Activated naive CD8-positive, alpha-beta T cell treated with anti-CD3 and anti-CD28 coated beads for 36 hours (primary cell): ENCODE measurements at regions not wholly inside any gene's neighbourhood (a gene's known extent, or its start where the extent isn't known, plus 50 kb on each side); places are given as distances from the start of the nearest gene placed in this dataset.
A peak's percentile ranks its signal among the peaks of the same experiment; 100 is the strongest.

Experiments used
- DNase-seq: peaks from one replicate; pipeline ENCODE4 v3.0.0; 2021
- H3K27ac Mint-ChIP-seq: one replicate; pipeline ENCODE4 v1.8.0; 2022; ENCODE audit warnings: mild to moderate bottlenecking, moderate library complexity, mixed read lengths
- H3K27me3 Mint-ChIP-seq: one replicate; pipeline ENCODE4 v1.8.0; 2022; ENCODE audit warnings: mild to moderate bottlenecking, mixed read lengths
- H3K36me3 Mint-ChIP-seq: one replicate; pipeline ENCODE4 v1.8.0; 2021; ENCODE audit warnings: mild to moderate bottlenecking, mixed read lengths
- H3K4me1 Mint-ChIP-seq: one replicate; pipeline ENCODE4 v1.8.0; 2021; ENCODE audit warnings: mixed read lengths
- H3K4me3 Mint-ChIP-seq: one replicate; pipeline ENCODE4 v1.8.0; 2022; ENCODE audit warnings: mild to moderate bottlenecking, moderate library complexity, mixed read lengths
- H3K9me3 Mint-ChIP-seq: one replicate; pipeline ENCODE4 v1.8.0; 2022; ENCODE audit warnings: mixed read lengths

DNA sequence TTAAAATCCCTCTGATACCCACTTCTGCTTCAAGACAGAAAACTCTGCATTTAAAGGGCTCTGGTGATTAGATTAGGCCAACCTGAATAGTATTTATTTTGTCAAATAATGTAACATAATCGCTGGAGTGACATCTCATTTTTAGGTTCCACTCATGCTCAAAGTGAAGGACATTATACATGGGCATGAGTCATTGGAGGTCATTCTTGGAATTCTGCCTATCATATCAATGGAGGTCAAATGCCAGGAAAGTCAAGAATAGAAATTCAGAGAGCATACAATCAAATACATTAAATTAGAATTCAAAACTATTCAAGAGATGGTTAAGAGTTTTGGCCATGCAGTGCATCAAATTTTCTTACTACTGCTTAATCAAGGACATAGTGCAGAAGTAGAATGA lies 50.8 kb upstream of the PRSS1 start:
- no peak for DNase-seq
- H3K9me3 Mint-ChIP-seq = no peaks in the 10 kb centered on the region
- H3K27ac Mint-ChIP-seq = no peak overlapping the region
- no peak overlapping the region for H3K4me3 Mint-ChIP-seq
- H3K4me1 Mint-ChIP-seq = peaks cover 22% of the 10 kb centered on the region
- peaks cover 3% of the 10 kb centered on the region for H3K36me3 Mint-ChIP-seq
- H3K27me3 Mint-ChIP-seq = no peaks in the 10 kb centered on the region

DNA sequence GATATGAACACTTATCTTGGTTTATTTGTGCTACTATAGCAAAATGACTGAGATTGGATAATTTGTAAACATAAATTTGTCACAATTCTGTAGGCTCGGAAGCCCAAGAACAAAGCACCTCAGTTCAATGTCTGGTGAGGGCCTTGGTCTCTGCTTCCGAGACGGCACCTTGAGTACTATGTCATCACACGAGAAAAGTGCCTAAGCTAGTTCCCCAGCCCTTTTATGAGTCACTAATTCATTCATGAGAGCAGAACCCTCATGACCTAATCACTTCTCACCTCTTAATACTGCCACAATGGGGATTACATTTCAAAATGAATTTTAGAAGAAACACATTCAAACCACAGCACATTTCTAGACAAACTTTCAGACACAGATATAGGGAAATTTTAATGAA lies 52.0 kb upstream of the PRSS1 start:
- Mint-ChIP-seq H3K27ac (no peak overlapping the region), H3K9me3 (no peaks in the 10 kb centered on the region), H3K4me3 (no peak overlapping the region), H3K36me3 (peaks cover 3% of the 10 kb centered on the region), H3K4me1 (peaks cover 22% of the 10 kb centered on the region), H3K27me3 (no peaks in the 10 kb centered on the region)
- DNase-seq = no peak

DNA sequence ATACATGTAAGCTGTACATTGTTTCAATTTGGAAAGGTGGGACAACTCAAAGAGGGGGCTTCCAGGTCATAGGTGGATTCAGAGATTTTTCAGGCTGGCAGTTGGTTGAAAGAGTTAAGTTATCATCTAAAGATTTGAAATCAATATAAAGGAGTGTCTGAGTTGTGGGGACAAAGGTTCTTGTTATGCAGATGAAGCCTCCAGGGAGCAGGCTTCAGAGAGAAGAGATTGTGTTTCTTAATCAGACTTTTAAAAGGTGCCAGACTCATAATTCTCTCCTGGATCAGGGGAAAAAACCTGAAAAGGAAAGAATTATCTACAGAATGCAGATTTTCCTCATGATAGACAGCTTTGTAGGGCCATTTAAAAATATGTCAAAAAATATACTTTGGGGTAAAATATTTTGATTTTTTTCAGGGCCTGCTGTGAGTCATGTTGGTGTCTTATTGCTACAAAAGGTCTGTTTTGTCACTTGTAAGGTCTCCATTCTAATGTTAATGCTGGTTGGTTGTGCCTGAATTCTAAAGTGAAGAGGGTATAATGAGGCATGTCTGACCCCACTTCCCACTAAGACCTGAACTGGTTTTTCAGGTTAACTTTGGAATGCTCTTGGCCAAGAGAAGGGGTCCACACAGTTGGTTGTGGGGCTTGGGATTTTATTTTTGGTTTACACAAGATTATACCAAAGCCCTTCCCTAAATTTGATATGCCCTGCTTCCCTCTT lies 52.7 kb upstream of the PRSS1 start:
- Mint-ChIP-seq H3K9me3 (no peaks in the 10 kb centered on the region), H3K27ac (no peak overlapping the region), H3K27me3 (no peaks in the 10 kb centered on the region), H3K4me3 (no peak overlapping the region), H3K4me1 (peaks cover 22% of the 10 kb centered on the region), H3K36me3 (peaks cover 3% of the 10 kb centered on the region)
- no peak for DNase-seq

DNA sequence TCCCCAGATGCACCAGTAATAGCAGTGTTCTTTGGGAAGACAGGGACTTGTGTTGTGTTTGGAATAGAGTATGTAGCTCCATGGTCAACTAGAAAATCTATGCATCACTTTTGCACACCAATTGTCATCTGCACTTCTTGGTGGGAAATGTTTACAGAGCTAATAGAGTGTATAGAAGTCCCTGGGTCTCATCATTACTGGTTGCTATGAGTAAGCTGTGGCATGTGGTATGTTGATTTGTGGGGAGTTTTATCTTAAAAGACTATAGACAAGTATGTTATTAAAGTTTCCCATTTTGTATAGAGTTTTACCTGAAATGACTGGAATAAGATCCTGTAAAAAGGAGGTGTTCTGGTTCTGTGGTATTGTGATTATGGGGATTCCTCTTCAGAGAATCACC lies 55.4 kb upstream of the PRSS1 start:
- peaks cover 12% of the 10 kb centered on the region for H3K4me1 Mint-ChIP-seq
- H3K4me3 Mint-ChIP-seq = no peak overlapping the region
- DNase-seq = no peak
- no peaks in the 10 kb centered on the region for H3K27me3 Mint-ChIP-seq
- no peak overlapping the region for H3K27ac Mint-ChIP-seq
- no peaks in the 10 kb centered on the region for H3K9me3 Mint-ChIP-seq
- H3K36me3 Mint-ChIP-seq = peaks cover 3% of the 10 kb centered on the region

DNA sequence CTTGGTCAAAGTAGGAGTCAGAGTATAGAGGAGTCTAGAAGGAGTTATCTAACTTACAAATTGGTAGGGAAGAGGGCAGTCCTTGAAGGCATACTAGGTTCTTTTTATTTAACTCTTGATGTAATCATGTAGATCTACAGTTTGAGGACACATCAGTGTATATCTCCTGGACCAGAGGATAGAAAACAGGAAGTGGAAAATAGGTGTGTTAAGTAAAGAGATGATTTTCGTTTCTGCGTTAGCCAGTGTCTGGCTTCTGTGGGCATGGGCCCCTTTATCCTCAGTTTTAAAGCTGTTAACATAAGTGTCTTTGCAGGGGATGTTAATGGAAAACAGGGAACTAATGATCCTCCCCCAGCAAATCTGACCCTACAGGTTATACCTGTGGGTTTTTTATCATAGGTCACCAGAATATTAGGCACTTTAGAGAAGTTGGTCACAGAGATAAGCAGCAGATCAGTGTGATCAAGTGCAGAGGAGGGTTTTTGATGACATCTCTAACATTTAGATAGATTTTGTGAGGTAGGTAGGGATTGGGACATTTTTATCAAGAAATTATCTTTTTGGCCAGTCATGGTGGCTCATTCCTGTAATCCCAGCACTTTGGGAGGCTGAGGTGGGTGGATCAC lies 58.6 kb upstream of the PRSS1 start:
- Mint-ChIP-seq H3K27me3 (no peaks in the 10 kb centered on the region), H3K4me3 (no peak overlapping the region), H3K4me1 (peaks cover 13% of the 10 kb centered on the region), H3K27ac (peak overlapping the region; percentile 65), H3K9me3 (no peaks in the 10 kb centered on the region), H3K36me3 (no peaks in the 10 kb centered on the region)
- DNase-seq = no peak

DNA sequence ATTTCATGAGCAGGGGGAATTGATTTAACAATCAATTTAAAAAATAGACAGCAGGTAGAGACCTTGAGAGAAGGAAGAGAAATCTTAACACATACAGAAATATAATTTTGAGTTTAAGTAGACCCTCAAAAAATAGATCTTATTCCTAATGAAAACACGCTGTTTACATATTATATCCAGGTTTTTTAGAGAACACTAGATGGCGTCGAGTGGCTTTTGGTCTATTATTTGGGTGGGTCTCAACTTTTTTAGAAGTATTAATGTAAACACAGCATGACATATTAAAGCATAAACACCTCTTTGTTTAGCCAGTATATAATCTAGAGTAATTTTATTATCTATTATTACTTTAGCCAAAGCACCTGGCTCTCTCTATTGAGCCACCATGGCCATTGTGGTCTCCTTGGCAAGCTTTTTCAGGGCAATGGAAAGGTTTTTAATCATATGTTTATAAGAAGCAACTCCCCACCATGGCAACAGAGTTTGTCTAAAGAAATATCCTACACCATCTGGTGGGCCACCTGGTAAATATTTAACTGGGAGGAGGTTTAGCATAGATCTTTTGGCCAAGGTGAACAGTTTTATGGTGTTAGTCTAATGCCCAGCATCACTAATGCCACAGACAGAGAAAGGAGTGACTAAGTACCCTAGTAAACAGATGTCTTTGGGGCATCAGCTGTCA lies 59.7 kb upstream of the PRSS1 start:
- DNase-seq = no peak
- Mint-ChIP-seq H3K4me1 (peaks cover 17% of the 10 kb centered on the region), H3K27ac (peak overlapping the region; percentile 16), H3K36me3 (no peaks in the 10 kb centered on the region), H3K27me3 (no peaks in the 10 kb centered on the region), H3K9me3 (no peaks in the 10 kb centered on the region), H3K4me3 (no peak overlapping the region)

DNA sequence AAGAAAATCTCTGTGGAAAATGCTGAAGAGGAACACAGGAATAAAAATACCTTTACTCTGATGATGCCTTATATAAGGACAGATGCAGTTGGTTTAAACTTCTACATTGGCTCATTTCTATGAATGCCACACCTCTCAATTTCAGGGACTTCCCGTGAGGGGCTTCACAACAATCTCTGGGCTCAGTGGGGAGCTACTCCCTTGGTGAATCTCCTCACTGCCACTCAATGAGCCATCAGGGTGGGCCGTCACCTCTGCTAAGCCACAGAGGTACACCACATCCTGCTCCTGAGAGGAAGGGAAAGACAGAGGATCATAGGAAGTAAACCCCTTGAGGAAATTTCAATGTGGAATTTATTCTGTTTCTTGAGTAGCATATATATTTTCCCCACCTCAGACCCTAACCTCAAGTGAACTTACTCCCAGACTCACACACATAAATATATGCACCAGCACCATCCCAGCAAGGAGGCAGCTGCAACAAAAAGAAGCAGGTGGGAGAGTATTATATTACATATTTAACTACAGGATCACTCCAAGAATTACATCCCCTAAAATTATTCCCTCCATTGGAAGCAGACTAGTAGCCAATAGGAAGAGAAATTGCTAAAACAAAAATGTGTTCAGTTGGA lies 63.3 kb upstream of the PRSS1 start:
- H3K9me3 Mint-ChIP-seq = no peaks in the 10 kb centered on the region
- H3K27me3 Mint-ChIP-seq = no peaks in the 10 kb centered on the region
- H3K4me1 Mint-ChIP-seq = peaks cover 19% of the 10 kb centered on the region
- H3K36me3 Mint-ChIP-seq = peaks cover 2% of the 10 kb centered on the region
- H3K4me3 Mint-ChIP-seq = no peak overlapping the region
- peak overlapping the region; percentile 25 for H3K27ac Mint-ChIP-seq
- DNase-seq = peak; percentile 4

DNA sequence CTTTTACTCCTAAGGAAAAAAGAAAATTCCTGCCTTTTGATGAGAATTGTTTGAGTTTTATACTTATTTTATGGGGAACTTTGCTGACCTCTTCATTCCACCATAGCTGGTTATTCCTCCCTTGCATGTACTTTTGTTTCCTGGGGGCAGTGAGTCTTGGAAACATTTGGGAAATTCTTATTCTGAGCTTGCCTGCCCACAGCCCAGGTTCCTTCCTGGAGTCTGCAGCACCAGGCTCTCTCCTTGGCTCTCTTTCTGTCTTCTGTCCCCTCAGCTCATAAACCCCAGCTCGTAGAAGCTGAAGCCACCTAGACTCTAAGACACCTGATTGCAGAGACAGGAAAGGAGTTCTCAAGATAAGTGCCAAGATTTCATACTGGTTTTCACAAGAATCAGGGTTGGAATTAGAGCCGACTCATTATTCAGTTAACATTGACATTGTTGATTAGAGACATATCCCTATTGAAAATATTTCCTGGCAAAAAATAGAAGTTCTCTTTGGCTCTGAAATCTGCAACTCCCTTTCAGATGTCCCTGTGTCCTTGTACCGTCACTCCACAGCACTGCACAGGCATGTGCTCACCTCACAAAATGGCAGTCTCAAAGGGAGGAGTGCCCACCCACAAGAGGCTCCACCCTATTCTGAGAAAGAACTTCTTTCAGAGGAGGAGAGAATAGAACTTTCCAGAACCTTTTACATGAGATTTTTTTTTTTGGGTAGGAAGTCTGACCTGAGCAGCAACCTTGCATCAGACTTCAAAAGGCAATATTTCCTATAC lies 67.8 kb upstream of the PRSS1 start:
- Mint-ChIP-seq H3K36me3 (peaks cover 2% of the 10 kb centered on the region), H3K4me3 (no peak overlapping the region), H3K9me3 (no peaks in the 10 kb centered on the region), H3K27me3 (peaks cover 3% of the 10 kb centered on the region), H3K4me1 (peaks cover 12% of the 10 kb centered on the region), H3K27ac (no peak overlapping the region)
- no peak for DNase-seq

DNA sequence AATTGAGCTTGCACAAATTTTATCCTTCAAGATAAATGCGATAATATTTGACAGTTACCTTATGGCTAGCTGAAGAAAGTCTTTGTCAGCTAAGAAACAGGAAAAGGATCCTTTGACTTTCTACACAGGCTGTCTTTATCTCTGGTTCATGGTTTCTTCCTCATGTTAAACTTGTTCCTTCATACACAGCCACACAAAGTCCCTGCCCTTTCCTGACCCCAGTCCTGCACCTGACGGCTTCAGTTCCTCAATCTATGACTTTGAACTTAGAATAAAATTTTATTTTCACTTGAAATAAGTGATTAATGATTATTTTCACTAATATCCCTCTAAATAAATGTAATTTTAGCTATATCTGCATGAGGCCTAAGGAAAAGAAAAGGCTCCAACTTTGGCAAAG lies 77.8 kb upstream of the PRSS1 start:
- H3K4me1 Mint-ChIP-seq = peaks cover 29% of the 10 kb centered on the region
- H3K9me3 Mint-ChIP-seq = no peaks in the 10 kb centered on the region
- peak overlapping the region; percentile 62 for H3K27ac Mint-ChIP-seq
- no peaks in the 10 kb centered on the region for H3K27me3 Mint-ChIP-seq
- DNase-seq = no peak
- no peaks in the 10 kb centered on the region for H3K36me3 Mint-ChIP-seq
- H3K4me3 Mint-ChIP-seq = no peak overlapping the region

DNA sequence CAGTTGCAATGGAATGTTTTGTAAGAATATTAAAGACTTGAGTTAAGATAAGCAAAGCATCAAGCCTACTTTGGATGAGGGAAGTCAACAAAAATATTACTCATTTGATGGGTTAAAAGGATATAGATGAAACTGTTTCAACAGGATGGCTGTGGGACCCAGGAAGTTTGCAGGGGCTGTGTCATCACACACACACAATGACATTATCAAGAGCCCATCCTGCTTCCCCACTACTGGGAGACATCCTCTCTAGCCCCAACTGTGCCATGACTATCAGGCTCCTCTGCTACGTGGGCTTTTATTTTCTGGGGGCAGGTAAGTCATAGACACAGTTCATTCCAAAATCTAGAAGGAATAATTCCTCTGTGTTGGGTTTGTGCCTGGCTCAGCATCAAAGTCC lies 78.8 kb upstream of the PRSS1 start:
- Mint-ChIP-seq H3K4me3 (peak overlapping the region; percentile 11), H3K36me3 (no peaks in the 10 kb centered on the region), H3K4me1 (peaks cover 29% of the 10 kb centered on the region), H3K27ac (peak overlapping the region; percentile 62), H3K27me3 (no peaks in the 10 kb centered on the region), H3K9me3 (no peaks in the 10 kb centered on the region)
- no peak for DNase-seq

DNA sequence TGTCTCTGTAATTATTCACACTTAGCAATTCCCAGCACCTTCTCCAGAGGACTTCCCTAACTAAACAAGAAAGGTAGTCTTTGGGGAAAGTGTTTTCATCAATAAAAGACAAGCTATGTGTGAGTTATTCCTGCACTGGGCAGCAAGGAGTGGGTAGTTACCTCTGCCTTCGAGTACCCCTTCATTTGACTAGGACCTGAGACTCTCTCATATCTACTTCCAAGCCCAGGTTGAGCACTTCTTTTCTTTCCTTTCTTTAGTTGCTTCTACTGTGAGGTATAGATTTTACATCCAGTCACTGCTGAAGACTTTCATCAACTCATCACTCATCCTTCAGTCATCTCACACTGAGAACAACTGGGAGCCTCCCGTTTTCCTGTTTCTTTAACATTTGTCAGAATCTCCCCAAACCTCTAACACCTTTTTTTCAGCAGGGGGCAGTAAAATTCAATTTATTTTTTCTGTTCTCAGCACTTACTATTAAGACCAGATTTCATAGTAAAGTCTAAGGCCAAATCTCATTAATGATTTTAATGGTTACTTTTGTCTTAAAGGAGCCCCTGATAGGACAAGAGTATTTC lies 80.1 kb upstream of the PRSS1 start:
- Mint-ChIP-seq H3K4me3 (peak overlapping the region; percentile 51), H3K36me3 (no peaks in the 10 kb centered on the region), H3K27ac (peak overlapping the region; percentile 71), H3K27me3 (no peaks in the 10 kb centered on the region), H3K4me1 (peaks cover 29% of the 10 kb centered on the region), H3K9me3 (no peaks in the 10 kb centered on the region)
- no peak for DNase-seq

DNA sequence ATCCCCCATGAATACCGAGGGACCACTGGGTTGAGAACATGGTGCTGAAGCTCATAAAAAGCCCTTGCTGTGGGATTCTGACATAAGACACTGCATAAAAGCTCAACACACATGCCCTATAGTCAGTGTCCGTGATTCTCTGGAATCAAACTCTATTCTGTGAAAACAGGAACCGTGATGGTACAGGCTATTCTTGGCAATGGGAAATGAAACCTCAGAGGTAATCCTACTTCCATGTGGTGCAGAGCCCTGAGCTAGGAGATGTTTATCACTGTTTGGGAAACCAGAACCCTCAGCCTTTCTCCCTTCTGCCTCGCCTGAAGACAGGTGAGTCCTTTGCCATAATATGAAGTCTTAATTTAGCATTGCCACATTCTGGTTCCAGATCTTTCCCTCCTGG lies 80.8 kb upstream of the PRSS1 start:
- H3K4me3 Mint-ChIP-seq = no peak overlapping the region
- no peaks in the 10 kb centered on the region for H3K27me3 Mint-ChIP-seq
- no peak overlapping the region for H3K27ac Mint-ChIP-seq
- DNase-seq = no peak
- peaks cover 29% of the 10 kb centered on the region for H3K4me1 Mint-ChIP-seq
- H3K9me3 Mint-ChIP-seq = no peaks in the 10 kb centered on the region
- no peaks in the 10 kb centered on the region for H3K36me3 Mint-ChIP-seq

DNA sequence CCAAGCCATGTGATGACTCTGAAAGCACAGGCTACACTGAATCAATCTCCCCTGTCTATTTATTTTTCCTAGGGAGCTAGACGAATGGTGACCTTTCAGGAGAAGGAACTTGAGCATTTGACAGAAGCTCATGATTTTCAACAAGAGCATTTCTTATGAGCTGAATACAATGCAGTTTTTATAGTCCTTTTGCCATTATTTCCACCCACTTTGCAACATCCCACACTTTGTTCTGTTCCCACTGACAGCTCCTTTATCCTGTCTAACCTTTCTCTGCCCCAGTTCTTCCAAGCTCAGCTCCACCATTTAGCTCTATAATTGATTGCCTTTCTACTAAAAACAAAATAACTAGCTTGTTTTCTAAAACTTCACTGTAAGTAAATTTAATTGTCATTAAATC lies 91.9 kb upstream of the PRSS1 start:
- no peaks in the 10 kb centered on the region for H3K9me3 Mint-ChIP-seq
- H3K4me1 Mint-ChIP-seq = no peaks in the 10 kb centered on the region
- no peak overlapping the region for H3K27ac Mint-ChIP-seq
- no peaks in the 10 kb centered on the region for H3K27me3 Mint-ChIP-seq
- no peaks in the 10 kb centered on the region for H3K36me3 Mint-ChIP-seq
- H3K4me3 Mint-ChIP-seq = no peak overlapping the region
- DNase-seq = no peak

DNA sequence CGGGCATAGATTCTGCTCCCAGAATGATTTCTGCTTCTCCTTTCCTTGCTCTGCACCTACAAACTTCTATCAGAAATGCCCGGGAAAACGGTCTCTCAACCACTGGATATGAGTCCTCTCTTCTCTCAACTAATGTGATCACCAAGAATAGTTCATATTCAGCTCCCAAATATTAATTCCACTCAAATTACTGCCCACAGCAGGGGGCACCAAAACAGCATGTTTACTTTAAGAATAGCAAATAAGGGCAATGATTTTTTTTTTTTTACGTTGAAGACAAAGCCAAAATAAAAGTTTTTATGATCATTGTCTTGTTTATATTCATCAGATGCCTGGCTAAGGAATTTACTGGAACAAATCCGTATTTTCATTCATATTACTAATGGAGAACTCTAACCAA lies 94.9 kb upstream of the PRSS1 start:
- Mint-ChIP-seq H3K9me3 (no peaks in the 10 kb centered on the region), H3K27me3 (no peaks in the 10 kb centered on the region), H3K27ac (peak overlapping the region; percentile 55), H3K4me1 (peaks cover 4% of the 10 kb centered on the region), H3K36me3 (no peaks in the 10 kb centered on the region), H3K4me3 (no peak overlapping the region)
- DNase-seq = no peak
